Osteoblast (primary cell): ENCODE measurements at regions not wholly inside any gene's neighbourhood (a gene's known extent, or its start where the extent isn't known, plus 50 kb on each side); places are given as distances from the start of the nearest gene placed in this dataset.

Source experiments
- DNase-seq: peaks from one replicate; pipeline ENCODE4 v3.0.0; 2011; ENCODE audit warnings: low spot score, mixed read lengths; ENCODE audit not compliant: insufficient read length; ENCODE audit errors: missing footprints
- H2AFZ ChIP-seq: 2 replicates; pipeline ENCODE4 v1.6.0; 2011; ENCODE audit warnings: mild to moderate bottlenecking, low read length
- H3K27ac ChIP-seq: 2 replicates; pipeline ENCODE4 v1.5.1; 2011; ENCODE audit warnings: mild to moderate bottlenecking, low read depth, low read length, moderate library complexity
- H3K27me3 ChIP-seq: 2 replicates; pipeline ENCODE4 v1.6.0; 2012; ENCODE audit warnings: mild to moderate bottlenecking, control low read depth, inconsistent platforms, low read length, moderate library complexity; ENCODE audit not compliant: insufficient read depth
- H3K36me3 ChIP-seq: 2 replicates; pipeline ENCODE4 v1.5.1; 2011; ENCODE audit warnings: mild to moderate bottlenecking, low read length, control low read depth, moderate library complexity; ENCODE audit not compliant: insufficient read depth
- H3K4me1 ChIP-seq: 2 replicates; pipeline ENCODE4 v1.5.1; 2011; ENCODE audit warnings: mild to moderate bottlenecking, low read length, control low read depth, moderate library complexity; ENCODE audit not compliant: insufficient read depth
- H3K4me2 ChIP-seq: 2 replicates; pipeline ENCODE4 v1.6.0; 2011; ENCODE audit warnings: mild to moderate bottlenecking, low read length; ENCODE audit not compliant: insufficient read depth
- H3K4me3 ChIP-seq: fragments of 200-600 bp; sonication (generic); 3 replicates; pipeline ENCODE4 v1.5.1; 2012; ENCODE audit warnings: mild to moderate bottlenecking, low read length, inconsistent platforms; ENCODE audit not compliant: insufficient read depth
- H3K79me2 ChIP-seq: 2 replicates; pipeline ENCODE4 v1.6.0; 2012; ENCODE audit warnings: mild to moderate bottlenecking, low read length, control low read depth, inconsistent platforms; ENCODE audit not compliant: insufficient read depth
- H3K9me3 ChIP-seq: 2 replicates; pipeline ENCODE4 v1.5.1; 2011; ENCODE audit warnings: low read depth, low read length, control low read depth
- H4K20me1 ChIP-seq: 2 replicates; pipeline ENCODE4 v1.6.0; 2012; ENCODE audit warnings: mild to moderate bottlenecking, low read length, control low read depth; ENCODE audit not compliant: insufficient read depth
- CTCF ChIP-seq: IDR thresholded peaks from 2 replicates; pipeline ENCODE4 v1.5.1; 2011; ENCODE audit warnings: mild to moderate bottlenecking, low read depth, low read length, moderate library complexity; ENCODE audit errors: extremely low read depth

- H3K27me3 ChIP-seq = no peaks in the 10 kb centered on the region
- no peak overlapping the region for H3K4me3 ChIP-seq
- no peaks in the 10 kb centered on the region for H3K9me3 ChIP-seq
- no peak overlapping the region for H3K4me2 ChIP-seq
- H3K79me2 ChIP-seq = no peaks in the 10 kb centered on the region
- no peak overlapping the region for H3K27ac ChIP-seq
- H2AFZ ChIP-seq = no peak overlapping the region
- no peak for TF ChIP-seq CTCF
- no peaks in the 10 kb centered on the region for H4K20me1 ChIP-seq
- DNase-seq = no peak
- no peaks in the 10 kb centered on the region for H3K36me3 ChIP-seq
- no peaks in the 10 kb centered on the region for H3K4me1 ChIP-seq
Measured at GRCh38 chr3:81375921-81376320, 385.5 kb downstream of the GBE1 start.

GRCh38 chr3:81364411-81364810 is 397.0 kb downstream of the GBE1 start:
- Histone ChIP-seq H3K27me3 (no peaks in the 10 kb centered on the region), H3K27ac (no peak overlapping the region), H2AFZ (no peak overlapping the region), H3K36me3 (no peaks in the 10 kb centered on the region), H4K20me1 (no peaks in the 10 kb centered on the region), H3K79me2 (no peaks in the 10 kb centered on the region), H3K4me3 (no peak overlapping the region), H3K4me2 (no peak overlapping the region), H3K4me1 (no peaks in the 10 kb centered on the region), H3K9me3 (no peaks in the 10 kb centered on the region)
- no peak for DNase-seq
- TF ChIP-seq CTCF = no peak

- H3K4me2 ChIP-seq = no peak overlapping the region
- H3K4me1 ChIP-seq = no peaks in the 10 kb centered on the region
- DNase-seq = no peak
- no peaks in the 10 kb centered on the region for H3K36me3 ChIP-seq
- no peaks in the 10 kb centered on the region for H3K79me2 ChIP-seq
- no peak overlapping the region for H3K27ac ChIP-seq
- no peak overlapping the region for H3K4me3 ChIP-seq
- H2AFZ ChIP-seq = no peak overlapping the region
- H3K9me3 ChIP-seq = no peaks in the 10 kb centered on the region
- H4K20me1 ChIP-seq = no peaks in the 10 kb centered on the region
- H3K27me3 ChIP-seq = no peaks in the 10 kb centered on the region
- no peak for TF ChIP-seq CTCF
Measured at GRCh38 chr3:81363816-81364215, 397.6 kb downstream of the GBE1 start.

GRCh38 chr3:81354119-81354518 is 407.3 kb downstream of the GBE1 start:
- Histone ChIP-seq H3K9me3 (no peaks in the 10 kb centered on the region), H3K79me2 (no peaks in the 10 kb centered on the region), H3K4me3 (no peak overlapping the region), H3K27me3 (no peaks in the 10 kb centered on the region), H3K36me3 (no peaks in the 10 kb centered on the region), H3K4me1 (no peaks in the 10 kb centered on the region), H2AFZ (no peak overlapping the region), H4K20me1 (no peaks in the 10 kb centered on the region), H3K4me2 (no peak overlapping the region), H3K27ac (no peak overlapping the region)
- TF ChIP-seq CTCF = no peak
- no peak for DNase-seq
